Neuronal stem cell (in vitro differentiated cells): ENCODE measurements at regions not wholly inside any gene's neighbourhood (a gene's known extent, or its start where the extent isn't known, plus 50 kb on each side); places are given as distances from the start of the nearest gene placed in this dataset.
A peak's percentile ranks its signal among the peaks of the same experiment; 100 is the strongest.

ENCODE experiments used
- DNase-seq: peaks from one replicate; pipeline ENCODE4 v3.0.0-alpha.2; 2013; ENCODE audit warnings: low spot score
- H2AFZ ChIP-seq: one replicate; pipeline ENCODE4 v1.6.1; 2013; ENCODE audit warnings: mild to moderate bottlenecking, low read length, inconsistent platforms
- H2AK5ac ChIP-seq: 2 replicates; pipeline ENCODE4 v1.6.1; 2013; ENCODE audit warnings: low read depth, mild to moderate bottlenecking, inconsistent platforms, low read length, moderate library complexity, mixed read lengths
- H2BK120ac ChIP-seq: 2 replicates; pipeline ENCODE4 v1.6.1; 2013; ENCODE audit warnings: low read depth, mild to moderate bottlenecking, inconsistent platforms, low read length, moderate library complexity, mixed read lengths
- H2BK12ac ChIP-seq: one replicate; pipeline ENCODE4 v1.6.1; 2013; ENCODE audit warnings: low read length, inconsistent platforms
- H2BK15ac ChIP-seq: 2 replicates; pipeline ENCODE4 v1.6.1; 2013; ENCODE audit warnings: mild to moderate bottlenecking, low read length, inconsistent platforms, mixed read lengths
- H2BK5ac ChIP-seq: one replicate; pipeline ENCODE4 v1.6.1; 2013; ENCODE audit warnings: inconsistent platforms, mild to moderate bottlenecking, low read length, moderate library complexity
- H3K14ac ChIP-seq: one replicate; pipeline ENCODE4 v1.6.1; 2013; ENCODE audit warnings: low read length, inconsistent platforms
- H3K18ac ChIP-seq: 2 replicates; pipeline ENCODE4 v1.6.1; 2013; ENCODE audit warnings: low read length, inconsistent platforms
- H3K23ac ChIP-seq: 2 replicates; pipeline ENCODE4 v1.6.1; 2013; ENCODE audit warnings: low read depth, mild to moderate bottlenecking, mixed read lengths, low read length, inconsistent platforms; ENCODE audit not compliant: poor library complexity
- H3K27ac ChIP-seq: replicated peaks from 3 replicates; pipeline ENCODE4 v1.5.1; 2013; ENCODE audit warnings: low read length, inconsistent platforms
- H3K27me3 ChIP-seq, 3 experiments: 2 replicates each; pipeline ENCODE4 v1.6.1; 2013; ENCODE audit warnings: low read length in 3 of 3, mild to moderate bottlenecking in 2 of 3, inconsistent platforms in 1 of 3, low read depth in 1 of 3, mixed read lengths in 1 of 3, moderate library complexity in 1 of 3; ENCODE audit not compliant: control insufficient read depth in 3 of 3, insufficient read depth in 3 of 3
- H3K36me3 ChIP-seq, 2 donors: replicated peaks in 1 of 2; 2 replicates each; pipeline ENCODE4 v1.6.1; 2013; ENCODE audit warnings: low read length in 2 of 2; ENCODE audit not compliant: control insufficient read depth in 2 of 2, insufficient read depth in 2 of 2
- H3K4ac ChIP-seq: 2 replicates; pipeline ENCODE4 v1.6.1; 2013; ENCODE audit warnings: inconsistent platforms, mild to moderate bottlenecking, low read length, moderate library complexity
- H3K4me1 ChIP-seq, 2 donors: 1 replicate in 1 of 2; 2 replicates in 1 of 2; pipeline ENCODE4 v1.6.1; 2013; ENCODE audit warnings: low read length in 2 of 2, low read depth in 1 of 2; ENCODE audit not compliant: control insufficient read depth in 2 of 2, insufficient read depth in 1 of 2
- H3K4me2 ChIP-seq: one replicate; pipeline ENCODE4 v1.6.1; 2013; ENCODE audit warnings: mild to moderate bottlenecking, low read length, inconsistent platforms; ENCODE audit not compliant: insufficient read depth, poor library complexity, severe bottlenecking
- H3K4me3 ChIP-seq, 2 donors: 2 replicates each; pipeline ENCODE4 v1.5.1; 2013; ENCODE audit warnings: low read length in 2 of 2, mild to moderate bottlenecking in 2 of 2, inconsistent platforms in 1 of 2, moderate library complexity in 1 of 2
- H3K79me1 ChIP-seq: one replicate; pipeline ENCODE4 v1.6.1; 2013; ENCODE audit warnings: low read depth, mild to moderate bottlenecking, inconsistent platforms, low read length, moderate library complexity
- H3K9ac ChIP-seq: one replicate; pipeline ENCODE4 v1.6.1; 2013; ENCODE audit warnings: mild to moderate bottlenecking, low read depth, low read length, inconsistent platforms; ENCODE audit not compliant: poor library complexity
- H3K9me3 ChIP-seq, 2 donors: replicated peaks in 1 of 2; 2 replicates each; pipeline versions ENCODE3 to v1.6.1; 2013; ENCODE audit warnings: low read length in 2 of 2, mild to moderate bottlenecking in 2 of 2, inconsistent platforms in 1 of 2, low read depth in 1 of 2, mixed read lengths in 1 of 2, moderate library complexity in 1 of 2; ENCODE audit not compliant: control insufficient read depth in 2 of 2, insufficient read depth in 1 of 2
- H4K8ac ChIP-seq: one replicate; pipeline ENCODE4 v1.6.1; 2013; ENCODE audit warnings: low read depth, mild to moderate bottlenecking, inconsistent platforms, low read length, moderate library complexity
- H4K91ac ChIP-seq: one replicate; pipeline ENCODE4 v1.6.1; 2013; ENCODE audit warnings: low read length, low read depth, mild to moderate bottlenecking, inconsistent platforms; ENCODE audit not compliant: poor library complexity
- WGBS, 2 donors: extraction: QIAGEN DNeasy Blood & Tissue Kit; methylation state at CpG; one replicate each; pipeline ENCODE4 v1.1.7; 2013; ENCODE audit warnings: missing lambda C conversion rate in 2 of 2, mixed read lengths in 1 of 2; ENCODE audit not compliant: insufficient read length in 2 of 2, insufficient replicate concordance in 1 of 2; ENCODE audit errors: extremely low coverage in 2 of 2; 5-methylcytosine and 5-hydroxymethylcytosine counted together

DNA sequence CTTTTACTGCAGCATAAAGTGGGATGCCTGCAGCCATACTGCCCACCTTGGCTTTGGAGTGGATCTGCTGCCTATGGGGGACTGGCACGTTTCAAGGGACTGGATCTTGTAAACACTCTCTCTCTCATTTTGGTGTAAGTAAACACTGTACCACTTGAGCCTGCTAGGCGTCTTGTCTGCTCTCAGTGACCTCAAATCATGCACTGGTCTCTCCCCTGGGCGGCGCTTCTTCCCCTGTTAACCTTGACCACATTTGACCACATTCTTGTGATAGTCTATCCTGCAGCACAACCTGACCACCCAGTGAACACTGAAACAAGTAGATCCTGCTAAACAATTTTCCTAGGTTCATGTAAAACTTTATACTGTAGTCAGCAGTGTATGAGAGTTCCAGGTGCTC lies 82.6 kb upstream of the HNMT start:
- Histone ChIP-seq H3K36me3 (no peaks in the 10 kb centered on the region), H3K9me3 (no peaks in the 10 kb centered on the region), H3K79me1 (no peaks in the 10 kb centered on the region), H3K4me3 (no peak overlapping the region), H3K14ac (no peak overlapping the region), H3K18ac (no peak overlapping the region), H2BK120ac (no peak overlapping the region), H4K91ac (no peak overlapping the region), H2BK15ac (no peak overlapping the region), H3K4me1 (no peaks in the 10 kb centered on the region), H2AFZ (no peak overlapping the region), H3K9ac (no peak overlapping the region), H3K27ac (no peak overlapping the region), H3K4ac (no peak overlapping the region), H3K4me2 (no peak overlapping the region), H3K27me3 (no peaks in the 10 kb centered on the region), H3K23ac (no peak overlapping the region), H4K8ac (no peak overlapping the region), H2BK12ac (no peak overlapping the region), H2BK5ac (no peak overlapping the region), H2AK5ac (no peak overlapping the region)
- no peak for DNase-seq
- WGBS, 2 donors: no CpG with 5 or more reads among the region's 4 CpGs

DNA sequence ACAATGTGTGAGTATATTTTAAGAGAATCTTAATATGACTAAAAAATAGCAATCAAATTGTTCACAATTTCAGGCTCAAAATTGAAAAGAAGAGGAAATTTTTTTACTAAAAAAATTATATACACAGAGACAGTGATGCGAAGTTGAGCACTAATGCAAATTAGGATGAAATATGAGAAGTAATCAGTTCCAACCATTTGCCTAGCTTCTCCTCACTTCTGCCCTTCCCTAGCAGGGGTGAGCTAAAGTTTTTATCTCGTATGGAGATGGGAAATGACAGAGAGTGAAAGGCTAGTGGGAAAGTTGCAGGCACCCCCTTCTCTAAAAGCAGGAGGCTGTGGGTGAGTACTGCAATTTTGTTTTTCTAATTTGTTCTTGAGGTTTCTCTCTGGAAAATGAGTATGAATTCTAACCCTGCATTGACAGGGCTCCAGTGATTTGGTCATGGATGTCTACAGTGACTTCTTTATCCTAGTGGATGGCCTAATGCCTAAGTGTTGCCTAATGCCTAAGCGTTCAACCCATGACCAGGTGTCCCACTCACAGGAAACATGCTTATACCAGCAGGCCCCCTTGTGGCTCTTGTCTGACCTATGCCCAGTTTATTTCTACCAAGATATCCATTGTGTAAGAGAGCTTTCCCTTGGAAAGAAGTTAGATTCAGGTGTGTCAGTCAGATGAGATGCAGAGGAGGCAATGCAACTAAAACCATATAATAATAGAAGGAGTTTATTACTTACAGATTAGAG lies 78.0 kb upstream of the HNMT start:
- Histone ChIP-seq H3K9ac (no peak overlapping the region), H3K9me3 (no peaks in the 10 kb centered on the region), H2AK5ac (no peak overlapping the region), H3K4me3 (no peak overlapping the region), H3K27ac (no peak overlapping the region), H4K91ac (no peak overlapping the region), H3K79me1 (no peaks in the 10 kb centered on the region), H4K8ac (no peak overlapping the region), H3K14ac (no peak overlapping the region), H3K27me3 (no peaks in the 10 kb centered on the region), H2BK120ac (no peak overlapping the region), H3K4me1 (no peaks in the 10 kb centered on the region), H3K4ac (no peak overlapping the region), H3K4me2 (no peak overlapping the region), H2AFZ (no peak overlapping the region), H3K36me3 (no peaks in the 10 kb centered on the region), H3K23ac (no peak overlapping the region), H2BK15ac (no peak overlapping the region), H2BK5ac (no peak overlapping the region), H3K18ac (no peak overlapping the region), H2BK12ac (no peak overlapping the region)
- no peak for DNase-seq
- WGBS, 2 donors: no CpG with 5 or more reads among the region's 3 CpGs

DNA sequence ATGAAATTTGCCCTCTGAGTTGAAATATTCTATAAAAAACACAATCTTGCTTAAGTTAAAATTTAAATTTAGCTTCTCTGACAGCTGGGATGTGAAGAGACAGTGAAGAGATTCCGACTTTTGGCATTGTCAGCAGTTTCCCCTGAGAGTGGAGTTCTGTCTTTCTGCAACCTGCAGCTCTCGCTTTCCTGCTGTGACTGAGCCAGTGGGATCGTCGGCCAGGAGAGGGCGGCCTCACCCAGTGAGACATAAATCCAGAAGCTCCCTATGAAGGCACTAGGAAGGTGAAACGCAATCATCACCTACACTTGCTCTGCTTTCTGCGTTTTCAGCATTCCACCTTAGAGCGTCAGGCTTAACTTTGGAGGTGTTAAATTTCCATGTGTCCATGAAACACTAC lies 75.4 kb upstream of the HNMT start:
- no peak overlapping the region for H3K9ac ChIP-seq
- no peak overlapping the region for H3K4ac ChIP-seq
- H2BK5ac ChIP-seq: no peak overlapping the region
- H2BK15ac ChIP-seq: no peak overlapping the region
- no peak overlapping the region for H3K23ac ChIP-seq
- no peak overlapping the region for H2AK5ac ChIP-seq
- no peak overlapping the region for H3K27ac ChIP-seq
- DNase-seq: peak; percentile 33
- H3K36me3 ChIP-seq: no peaks in the 10 kb centered on the region
- H4K8ac ChIP-seq: no peak overlapping the region
- WGBS, 2 donors: no CpG with 5 or more reads among the region's 8 CpGs
- no peaks in the 10 kb centered on the region for H3K27me3 ChIP-seq
- no peak overlapping the region for H4K91ac ChIP-seq
- H2AFZ ChIP-seq: no peak overlapping the region
- no peak overlapping the region for H3K4me2 ChIP-seq
- no peaks in the 10 kb centered on the region for H3K9me3 ChIP-seq
- H3K18ac ChIP-seq: no peak overlapping the region
- no peak overlapping the region for H2BK120ac ChIP-seq
- H3K4me3 ChIP-seq: no peak overlapping the region
- no peak overlapping the region for H2BK12ac ChIP-seq
- no peaks in the 10 kb centered on the region for H3K79me1 ChIP-seq
- no peaks in the 10 kb centered on the region for H3K4me1 ChIP-seq
- H3K14ac ChIP-seq: no peak overlapping the region

DNA sequence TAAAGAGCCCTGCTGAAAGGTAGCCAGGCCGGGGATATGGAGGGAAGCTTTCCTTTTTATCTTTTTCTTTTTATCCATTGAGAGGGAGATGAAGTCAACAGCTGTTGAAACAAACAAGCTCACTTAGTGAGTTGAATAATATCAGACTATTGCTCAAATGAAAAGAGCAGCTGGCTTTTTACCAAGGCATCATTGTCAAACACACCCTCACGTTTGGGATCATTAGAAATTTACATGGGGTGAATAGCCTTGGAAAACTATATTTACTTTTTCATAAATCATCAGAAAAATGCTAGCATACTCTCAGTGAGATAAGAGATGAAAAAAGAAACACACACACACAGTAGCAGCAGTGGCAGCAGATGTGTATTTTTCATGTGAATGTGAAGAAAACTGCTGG lies 71.5 kb upstream of the HNMT start:
- no peaks in the 10 kb centered on the region for H3K36me3 ChIP-seq
- no peak overlapping the region for H3K9ac ChIP-seq
- WGBS, 2 donors: no CpG with 5 or more reads among the region's 2 CpGs

More for the DNA sequence above, 71.5 kb upstream of the HNMT start:
- Histone ChIP-seq H3K18ac (no peak overlapping the region), H3K4me3 (no peak overlapping the region), H3K14ac (no peak overlapping the region), H3K4me2 (no peak overlapping the region), H2AK5ac (no peak overlapping the region), H3K27me3 (no peaks in the 10 kb centered on the region), H3K9me3 (no peaks in the 10 kb centered on the region), H4K8ac (no peak overlapping the region), H2BK15ac (no peak overlapping the region), H3K79me1 (no peaks in the 10 kb centered on the region), H4K91ac (no peak overlapping the region), H2BK5ac (no peak overlapping the region), H2AFZ (no peak overlapping the region), H3K4ac (no peak overlapping the region), H3K23ac (no peak overlapping the region), H2BK120ac (no peak overlapping the region), H3K4me1 (peaks cover 0 to 11% of the 10 kb centered on the region in 2 donors), H3K27ac (no peak overlapping the region), H2BK12ac (no peak overlapping the region)
- DNase-seq: no peak
